GM23338 (cell line): ENCODE measurements at regions not wholly inside any gene's neighbourhood (a gene's known extent, or its start where the extent isn't known, plus 50 kb on each side); places are given as distances from the start of the nearest gene placed in this dataset.
"Not testable (repeated sequence)": the region's sequence is repeated elsewhere in the genome, so short reads cannot be mapped to it uniquely, and the experiment has no call there.

Experiments used
- ATAC-seq: fragments of 200-7000 bp; cut with Tn5 transposase; 3 replicates; pipeline ENCODE4 v1.9.1; 2020
- DNase-seq: peaks from one replicate; pipeline ENCODE4 v3.0.0-alpha.2; 2015; ENCODE audit warnings: low spot score
- H2AFZ ChIP-seq: fragments of 200-600 bp; sonication (generic); 2 replicates; pipeline ENCODE4 v1.8.0; 2016; ENCODE audit warnings: antibody characterized with exemption, mild to moderate bottlenecking, moderate library complexity
- H3F3A ChIP-seq: fragments of 200-600 bp; sonication (generic); replicated peaks from 2 replicates; pipeline ENCODE4 v1.8.0; 2017; ENCODE audit warnings: antibody characterized with exemption, mixed run types, low read depth
- H3K27ac ChIP-seq: fragments of 200-600 bp; sonication (generic); 2 replicates; pipeline ENCODE4 v1.6.1; 2016; ENCODE audit warnings: low read depth
- H3K27me3 ChIP-seq: fragments of 200-600 bp; sonication (generic); 2 replicates; pipeline ENCODE4 v1.8.0; 2016; ENCODE audit warnings: mild to moderate bottlenecking, mixed run types, moderate library complexity; ENCODE audit not compliant: insufficient read depth
- H3K36me3 ChIP-seq: fragments of 200-600 bp; sonication (generic); 2 replicates; pipeline ENCODE4 v1.8.0; 2016; ENCODE audit warnings: mild to moderate bottlenecking; ENCODE audit not compliant: insufficient read depth
- H3K4me1 ChIP-seq: fragments of 200-600 bp; sonication (generic); 2 replicates; pipeline ENCODE4 v1.8.0; 2016; ENCODE audit warnings: mild to moderate bottlenecking, moderate library complexity; ENCODE audit not compliant: insufficient read depth
- H3K4me2 ChIP-seq: fragments of 200-600 bp; sonication (generic); 2 replicates; pipeline ENCODE4 v1.7.1; 2017; ENCODE audit warnings: mixed run types
- H3K4me3 ChIP-seq: fragments of 200-600 bp; sonication (generic); 2 replicates; pipeline ENCODE4 v1.6.1; 2016; ENCODE audit warnings: mixed run types
- H3K79me2 ChIP-seq: fragments of 200-600 bp; sonication (generic); replicated peaks from 2 replicates; pipeline ENCODE4 v1.8.0; 2017; ENCODE audit warnings: mild to moderate bottlenecking; ENCODE audit not compliant: insufficient read depth
- H3K9me2 ChIP-seq: fragments of 200-600 bp; sonication (generic); 2 replicates; pipeline ENCODE4 v1.8.0; 2017; ENCODE audit not compliant: insufficient read depth
- H4K20me1 ChIP-seq: fragments of 200-600 bp; sonication (generic); replicated peaks from 2 replicates; pipeline ENCODE4 v1.8.0; 2017; ENCODE audit warnings: mild to moderate bottlenecking; ENCODE audit not compliant: insufficient read depth
- H3K27ac Mint-ChIP-seq: 2 replicates; pipeline ENCODE4 v1.8.0; 2020; ENCODE audit warnings: inconsistent platforms, mild to moderate bottlenecking, moderate library complexity, mixed read lengths
- H3K27me3 Mint-ChIP-seq: 3 replicates; pipeline ENCODE4 v1.8.0; 2022; ENCODE audit warnings: low read depth, mild to moderate bottlenecking, moderate library complexity, mixed read lengths, inconsistent platforms; ENCODE audit not compliant: insufficient read depth, poor library complexity
- H3K36me3 Mint-ChIP-seq: 3 replicates; pipeline ENCODE4 v1.8.0; 2021; ENCODE audit warnings: low read depth, mild to moderate bottlenecking, inconsistent platforms, moderate library complexity, mixed read lengths
- H3K4me1 Mint-ChIP-seq: 3 replicates; pipeline ENCODE4 v1.8.0; 2020; ENCODE audit warnings: mild to moderate bottlenecking, inconsistent platforms, mixed read lengths
- H3K4me3 Mint-ChIP-seq: 3 replicates; pipeline ENCODE4 v1.8.0; 2021; ENCODE audit warnings: moderate library complexity, mild to moderate bottlenecking, inconsistent platforms, mixed read lengths
- H3K9me3 Mint-ChIP-seq: 3 replicates; pipeline ENCODE4 v1.8.0; 2020; ENCODE audit warnings: moderate library complexity, mild to moderate bottlenecking, inconsistent platforms, mixed read lengths
- CREB1 ChIP-seq: fragments of 250-450 bp; sonication (Bioruptor Pico); IDR thresholded peaks from 2 replicates; pipeline ENCODE4 v1.5.0; 2020; ENCODE audit warnings: low read depth, mild to moderate bottlenecking, moderate library complexity
- ETS1 ChIP-seq: IDR thresholded peaks from 2 replicates; pipeline ENCODE4 v1.6.1; 2016; ENCODE audit warnings: antibody characterized with exemption
- JUNB ChIP-seq: IDR thresholded peaks from one replicate; pipeline ENCODE4 v1.6.1; 2016; ENCODE audit warnings: antibody characterized with exemption; ENCODE audit not compliant: unreplicated experiment
- REST ChIP-seq: IDR thresholded peaks from one replicate; pipeline ENCODE4 v1.6.1; 2018; ENCODE audit warnings: antibody characterized with exemption; ENCODE audit not compliant: unreplicated experiment
- ZNF114 ChIP-seq: fragments of 250-450 bp; sonication (Bioruptor Pico); IDR thresholded peaks from 2 replicates; pipeline ENCODE4 v1.5.0; 2020; ENCODE audit warnings: mild to moderate bottlenecking, moderate library complexity
- ZNF462 ChIP-seq: fragments of 250-450 bp; sonication (Bioruptor Pico); IDR thresholded peaks from 2 replicates; pipeline ENCODE4 v1.5.0; 2020; ENCODE audit warnings: mild to moderate bottlenecking, moderate library complexity

- TF ChIP-seq ZNF462 (CRISPR knock-in tag) (no peak), JUNB (no peak), ZNF114 (CRISPR knock-in tag) (no peak), REST (no peak), ETS1 (no peak), CREB1 (CRISPR knock-in tag) (no peak)
These were observed 91.7 kb upstream of the GOLGA6L4 start (continued) for GRCh38 chr15:84143753-84144314.

GRCh38 chr15:84144946-84145345, 90.6 kb upstream of the GOLGA6L4 start:
- not testable (repeated sequence) for DNase-seq, H3K4me3 Mint-ChIP-seq

GRCh38 chr15:84146299-84146698, 89.3 kb upstream of the GOLGA6L4 start:
- H3K4me1 ChIP-seq, H3K4me1 Mint-ChIP-seq, H3K79me2 ChIP-seq, H3K4me3 ChIP-seq, H3K27ac ChIP-seq, H3K36me3 Mint-ChIP-seq, H3K9me2 ChIP-seq, H3K36me3 ChIP-seq, H3K27me3 Mint-ChIP-seq, H4K20me1 ChIP-seq, H3K27ac Mint-ChIP-seq, H2AFZ ChIP-seq, ATAC-seq, H3K4me2 ChIP-seq, H3K9me3 Mint-ChIP-seq, H3K27me3 ChIP-seq, H3K4me3 Mint-ChIP-seq, DNase-seq, H3F3A ChIP-seq: not testable (repeated sequence)

More at GRCh38 chr15:84144946-84145345, 90.6 kb upstream of the GOLGA6L4 start:
- H2AFZ ChIP-seq, H3F3A ChIP-seq, H3K4me2 ChIP-seq, H3K27ac Mint-ChIP-seq, H3K4me1 ChIP-seq, H3K79me2 ChIP-seq, H3K27ac ChIP-seq, H3K9me2 ChIP-seq, H3K27me3 ChIP-seq, ATAC-seq, H3K4me1 Mint-ChIP-seq, H3K36me3 Mint-ChIP-seq, H3K4me3 ChIP-seq, H3K9me3 Mint-ChIP-seq, H3K27me3 Mint-ChIP-seq, H3K36me3 ChIP-seq, H4K20me1 ChIP-seq: not testable (repeated sequence)
